K562 (cell line): ENCODE measurements at regions not wholly inside any gene's neighbourhood (a gene's known extent, or its start where the extent isn't known, plus 50 kb on each side); places are given as distances from the start of the nearest gene placed in this dataset.

ENCODE experiments used
- ATAC-seq: fragments of 200-7000 bp; cut with Tn5 transposase; 3 replicates; pipeline ENCODE4 v1.9.1; 2020; ENCODE audit warnings: moderate library complexity
- BruUV-seq: library from RNA; stranded (reverse); fragments of 400-500 nt; replicated peaks from 2 replicates; lab custom pipeline; 2021; lab: Mats Ljungman, UMichigan
- CTCF ChIA-PET: fragments of 300-600 bp; formaldehyde crosslinking; extraction: SDS; loops from one replicate; lab custom pipeline; 2021; ENCODE audit warnings: low intra/inter-chr PET ratio; lab: Yijun Ruan, JAX
- POLR2A ChIA-PET: fragments of 300-600, 350-650 bp; sonication (Branson Sonifier 250); formaldehyde crosslinking; extraction: SDS; loops from one replicate; lab custom pipeline; 2021; ENCODE audit warnings: antibody characterized with exemption, inconsistent platforms; lab: Yijun Ruan, JAX
- DNase-seq, 4 experiments: peaks; one replicate each; pipeline versions ENCODE4 v3.0.0 to v3.0.0-alpha.2; 2011 to 2018; ENCODE audit warnings: low spot score in 3 of 4, mixed read lengths in 3 of 4; ENCODE audit errors: extremely low read depth in 1 of 4
- FAIRE-seq: peaks from 2 replicates; lab custom pipeline; 2011; peaks lifted over from hg19 to GRCh38; lab: Jason Lieb, UNC
- H2AFZ ChIP-seq: 2 replicates; pipeline ENCODE4 v1.6.0; 2011; ENCODE audit warnings: low read depth, low read length, control low read depth, inconsistent platforms
- H3K27ac ChIP-seq: fragments of 200-600 bp; 3 replicates; pipeline ENCODE4 v1.8.0; 2011; ENCODE audit warnings: low read depth, mild to moderate bottlenecking, control low read depth, inconsistent platforms, low read length, moderate library complexity, mixed read lengths; ENCODE audit errors: extremely low read depth
- H3K27me3 ChIP-seq, 2 experiments: fragments of 300-600 bp in 1 of 2; 2 replicates in 1 of 2; 3 replicates in 1 of 2; pipeline versions ENCODE4 v1.6.0 to v1.8.0; 2011; ENCODE audit warnings: inconsistent platforms in 2 of 2, low read length in 2 of 2, mild to moderate bottlenecking in 1 of 2, mixed read lengths in 1 of 2, moderate library complexity in 1 of 2; ENCODE audit not compliant: control insufficient read depth in 2 of 2, insufficient read depth in 2 of 2
- H3K36me3 ChIP-seq: fragments of 300-600 bp; 3 replicates; pipeline ENCODE4 v1.8.0; 2011; ENCODE audit warnings: mild to moderate bottlenecking, low read length, inconsistent platforms; ENCODE audit not compliant: control insufficient read depth, insufficient read depth
- H3K4me1 ChIP-seq, 2 experiments: fragments of 200-600 bp in 1 of 2; replicated peaks in 1 of 2; 2 replicates in 1 of 2; 3 replicates in 1 of 2; pipeline versions ENCODE4 v1.5.1 to v1.8.0; 2011; ENCODE audit warnings: inconsistent platforms in 2 of 2, low read length in 2 of 2, mild to moderate bottlenecking in 1 of 2, mixed read lengths in 1 of 2, moderate library complexity in 1 of 2; ENCODE audit not compliant: control insufficient read depth in 2 of 2, insufficient read depth in 2 of 2
- H3K4me2 ChIP-seq: 2 replicates; pipeline ENCODE4 v1.6.1; 2011; ENCODE audit warnings: low read length, control low read depth, inconsistent platforms, mixed read lengths; ENCODE audit not compliant: insufficient read depth
- H3K4me3 ChIP-seq: fragments of 200-600 bp; sonication (generic), shearing (Covaris generic); 2 replicates; pipeline ENCODE4 v1.5.1; 2016; ENCODE audit warnings: control low read depth, inconsistent platforms
- H3K79me2 ChIP-seq: fragments of 200-600 bp; 3 replicates; pipeline ENCODE4 v1.8.0; 2011; ENCODE audit warnings: low read length, inconsistent platforms; ENCODE audit not compliant: control insufficient read depth, insufficient read depth
- H3K9ac ChIP-seq, 2 experiments: 2 replicates each; pipeline versions ENCODE4 v1.6.0 to v1.6.1; 2011; ENCODE audit warnings: low read depth in 2 of 2, low read length in 2 of 2, control low read depth in 1 of 2, inconsistent platforms in 1 of 2, mild to moderate bottlenecking in 1 of 2, mixed read lengths in 1 of 2; ENCODE audit not compliant: insufficient read depth in 1 of 2
- H3K9me1 ChIP-seq: one replicate; pipeline ENCODE4 v1.6.0; 2011; ENCODE audit warnings: inconsistent platforms, mild to moderate bottlenecking, low read length, moderate library complexity; ENCODE audit not compliant: control insufficient read depth, insufficient read depth
- H3K9me3 ChIP-seq: replicated peaks from 2 replicates; pipeline ENCODE4 v1.5.1; 2011; ENCODE audit warnings: low read depth, low read length, inconsistent platforms; ENCODE audit not compliant: control insufficient read depth, insufficient read depth
- H4K20me1 ChIP-seq: replicated peaks from 2 replicates; pipeline ENCODE4 v1.6.1; 2011; ENCODE audit warnings: low read length, inconsistent platforms, mixed read lengths; ENCODE audit not compliant: control insufficient read depth, insufficient read depth
- E4F1 ChIP-seq: fragments of 250-450 bp; sonication (Bioruptor Pico); IDR thresholded peaks from 2 replicates; pipeline ENCODE4 v1.5.0; 2021; ENCODE audit warnings: mild to moderate bottlenecking, borderline replicate concordance
- EP300 ChIP-seq: IDR thresholded peaks from 2 replicates; pipeline ENCODE4 v1.6.1; 2012; ENCODE audit warnings: low read length, improper control_type of control experiment
- FOSL1 ChIP-seq: fragments of 200-800 bp; sonication (Bioruptor generic); conservative IDR thresholded peaks from 2 replicates; pipeline ENCODE4 v1.6.1; 2016; ENCODE audit warnings: missing genetic modification characterization, missing compliant biosample characterization
- FOXA3 ChIP-seq, 2 experiments: fragments of 450-650 bp in 1 of 2; sonication (generic) in 1 of 2; formaldehyde crosslinking; IDR thresholded peaks in 1 of 2; conservative IDR thresholded peaks in 1 of 2; 2 replicates each; pipeline versions ENCODE4 v1.4.0 to v1.8.0; 2020 to 2022; ENCODE audit warnings: mild to moderate bottlenecking in 2 of 2, missing genetic modification reagents in 1 of 2
- KLF1 ChIP-seq: fragments of 450-650 bp; IDR thresholded peaks from 2 replicates; pipeline ENCODE4 v1.6.1; 2016; ENCODE audit warnings: missing genetic modification characterization, missing compliant biosample characterization
- KLF16 ChIP-seq: IDR thresholded peaks from 2 replicates; pipeline ENCODE4 v1.6.1; 2016; ENCODE audit warnings: antibody characterized with exemption
- MAFF ChIP-seq: IDR thresholded peaks from 2 replicates; pipeline ENCODE4 v1.6.1; 2012; ENCODE audit warnings: low read length, improper control_type of control experiment
- MTA3 ChIP-seq: fragments of 450-650 bp; formaldehyde crosslinking; IDR thresholded peaks from 2 replicates; pipeline ENCODE4 v1.6.1; 2017; ENCODE audit warnings: mild to moderate bottlenecking, borderline replicate concordance
- PHF21A ChIP-seq: fragments of 450-650 bp; IDR thresholded peaks from 2 replicates; pipeline ENCODE4 v1.6.1; 2017; ENCODE audit warnings: low read depth, borderline replicate concordance
- PHTF2 ChIP-seq: fragments of 250-450 bp; sonication (Bioruptor Pico); IDR thresholded peaks from 2 replicates; pipeline ENCODE4 v1.5.0; 2021; ENCODE audit warnings: mild to moderate bottlenecking
- ZNF24 ChIP-seq: fragments of 450-650 bp; IDR thresholded peaks from 2 replicates; pipeline ENCODE4 v1.6.1; 2016
- ZNF277 ChIP-seq: fragments of 250-450 bp; sonication (Bioruptor Pico); IDR thresholded peaks from 2 replicates; pipeline ENCODE4 v1.8.0; 2022; ENCODE audit warnings: inconsistent platforms, mild to moderate bottlenecking, moderate library complexity, borderline replicate concordance
- ZNF778 ChIP-seq: fragments of 450-650 bp; formaldehyde crosslinking; IDR thresholded peaks from 2 replicates; pipeline ENCODE4 v1.4.0; 2020; ENCODE audit warnings: mild to moderate bottlenecking, moderate library complexity
- WGBS: fragments of 100-300 bp; shearing (Covaris generic); methylation state at CpG from one replicate; pipeline ENCODE4 v1.1.6; 2016; ENCODE audit warnings: low coverage, mixed read lengths; ENCODE audit not compliant: insufficient coverage; ENCODE audit errors: missing lambda C conversion rate; 5-methylcytosine and 5-hydroxymethylcytosine counted together
- in situ Hi-C: fragments of 300-500 bp; cut with MboI; formaldehyde crosslinking; loops from 4 replicates; pipeline ENCODE4 v1.15.0; 2018; ENCODE audit warnings: inconsistent platforms, mixed read lengths
- intact Hi-C: fragments of 100-400 bp; cut with micrococcal nuclease; formaldehyde crosslinking; loops from 2 replicates; pipeline ENCODE4 v1.14.2; 2022

GRCh38 chr2:236511266-236511665 lies 58.4 kb upstream of the ACKR3 start:
- H2AFZ ChIP-seq, result no peak overlapping the region
- no TSS peak for BruUV-seq
- no peak overlapping the region for H3K9ac ChIP-seq
- no peaks in the 10 kb centered on the region for H3K36me3 ChIP-seq
- no peaks in the 10 kb centered on the region for H4K20me1 ChIP-seq
- WGBS, result 4% methylated on average over 4 of the region's 5 CpGs
- DNase-seq (no peak), FAIRE-seq (no peak), ATAC-seq (no peak)
- no peak for TF ChIP-seq ZNF778 (CRISPR knock-in tag)
- no peak for TF ChIP-seq FOXA3 (CRISPR knock-in tag; conservative IDR thresholded peaks at IDR 0.05 in 1 of 2, IDR thresholded peaks at IDR 0.05 in 1 of 2)
- TF ChIP-seq KLF1 (tag), result no peak
- no peak for TF ChIP-seq EP300
- no peak for TF ChIP-seq ZNF24
- TF ChIP-seq MAFF, result no peak
- TF ChIP-seq FOSL1, result no peak
- TF ChIP-seq PHTF2, result no peak
- no peak for TF ChIP-seq E4F1 (CRISPR knock-in tag)
- TF ChIP-seq MTA3, result no peak
- no peak for TF ChIP-seq PHF21A
- no peak for TF ChIP-seq ZNF277 (CRISPR knock-in tag)
- no peak for TF ChIP-seq KLF16
- CTCF ChIA-PET, result no interaction called here
- H3K9me3 ChIP-seq, result no peaks in the 10 kb centered on the region
- H3K27ac ChIP-seq, result no peak overlapping the region
- peaks cover 0 to 3% of the 10 kb centered on the region in 2 experiments; a peak in 2 of 5 replicates for H3K27me3 ChIP-seq
- no peaks in the 10 kb centered on the region for H3K79me2 ChIP-seq
- H3K4me3 ChIP-seq, result no peak overlapping the region
- H3K9me1 ChIP-seq, result no peaks in the 10 kb centered on the region
- intact Hi-C loops, result no loop called here
- no peaks in the 10 kb centered on the region; a peak in 1 of 5 replicates for H3K4me1 ChIP-seq
- in situ Hi-C loops, result loop anchor here (25.0 kb wide), 1 partner anchor 551 kb away; no protein-coding TSS in a partner anchor
- POLR2A ChIA-PET, result no interaction called here
- no peak overlapping the region for H3K4me2 ChIP-seq
